Suppressor macrophage treated with lipopolysaccharide for 1 hour (primary cell): ENCODE measurements at regions not wholly inside any gene's neighbourhood (a gene's known extent, or its start where the extent isn't known, plus 50 kb on each side); places are given as distances from the start of the nearest gene placed in this dataset.
A peak's percentile ranks its signal among the peaks of the same experiment; 100 is the strongest.

Experiments used
- DNase-seq, 3 donors: peaks; one replicate each; pipeline ENCODE4 v3.0.0-alpha.2; 2020 to 2022

DNA sequence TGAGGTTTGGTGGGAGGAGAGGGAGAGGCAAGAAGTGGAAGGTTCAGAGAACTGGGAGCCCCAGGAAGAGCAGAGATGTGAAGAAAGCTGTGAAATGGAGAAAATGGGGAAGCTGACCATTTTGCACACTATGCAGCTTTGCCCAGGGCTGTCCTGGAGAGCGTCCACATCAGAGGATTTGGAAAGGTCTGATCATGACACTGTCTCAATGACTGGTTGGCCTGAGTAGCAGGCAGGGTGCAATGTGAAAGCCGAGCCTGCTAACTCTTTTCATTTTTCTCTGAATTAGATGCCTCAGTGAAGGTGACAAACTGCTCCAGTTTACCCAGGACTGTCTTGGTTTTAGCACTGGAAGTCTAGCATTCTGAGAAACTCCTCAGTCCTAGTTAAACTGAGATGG lies 330.1 kb upstream of the RPS6KA3 start:
- DNase-seq: no peak

- DNase-seq: peak; percentile 7 to 37 (median 7)
Observed at GRCh38 chrX:20595928-20596575, 329.3 kb upstream of the RPS6KA3 start.

DNA sequence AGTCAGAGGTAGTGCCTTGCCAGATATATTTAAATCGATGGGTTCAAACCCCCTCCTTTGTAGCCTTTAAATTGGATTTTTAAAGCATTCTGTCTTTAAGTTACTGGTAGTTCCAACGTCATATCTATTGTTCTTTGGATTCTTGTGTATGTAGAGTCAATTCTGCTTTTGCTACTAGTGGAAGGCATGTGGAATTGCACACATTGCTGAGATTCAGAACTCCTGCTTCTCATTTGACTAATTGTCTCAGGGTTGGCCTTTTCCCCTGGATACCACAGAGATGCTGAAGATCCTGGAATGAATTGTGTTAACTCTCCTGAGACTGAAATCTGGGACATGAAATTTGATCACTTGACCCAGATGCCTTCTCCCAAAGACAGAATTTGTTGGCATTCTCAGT lies 328.3 kb upstream of the RPS6KA3 start:
- DNase-seq: no peak

- DNase-seq: no peak
Observed at GRCh38 chrX:20593836-20594235, 327.1 kb upstream of the RPS6KA3 start.

GRCh38 chrX:20593402-20593801 lies 326.7 kb upstream of the RPS6KA3 start:
- DNase-seq: no peak

GRCh38 chrX:20591246-20591645 lies 324.5 kb upstream of the RPS6KA3 start:
- no peak for DNase-seq

DNA sequence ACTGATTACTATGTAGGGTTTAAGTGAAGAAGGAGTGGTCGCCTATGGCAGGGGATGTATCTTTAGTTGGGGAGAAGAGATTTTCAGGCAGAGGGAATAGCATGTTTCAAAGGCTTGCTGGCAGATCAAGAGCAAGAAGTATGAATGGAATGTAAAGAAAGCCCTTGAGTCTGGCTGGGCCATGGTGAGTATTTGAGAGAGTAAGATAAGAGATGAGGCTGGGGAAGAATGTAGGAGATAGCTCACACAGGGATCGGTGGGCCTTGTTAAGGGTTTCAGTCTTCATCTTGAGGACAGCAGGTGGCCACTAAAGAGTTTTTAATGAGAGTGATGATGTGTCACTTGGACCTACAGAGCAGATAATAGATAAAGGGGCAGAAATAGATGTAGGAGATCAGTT lies 319.1 kb upstream of the RPS6KA3 start:
- DNase-seq: no peak

DNA sequence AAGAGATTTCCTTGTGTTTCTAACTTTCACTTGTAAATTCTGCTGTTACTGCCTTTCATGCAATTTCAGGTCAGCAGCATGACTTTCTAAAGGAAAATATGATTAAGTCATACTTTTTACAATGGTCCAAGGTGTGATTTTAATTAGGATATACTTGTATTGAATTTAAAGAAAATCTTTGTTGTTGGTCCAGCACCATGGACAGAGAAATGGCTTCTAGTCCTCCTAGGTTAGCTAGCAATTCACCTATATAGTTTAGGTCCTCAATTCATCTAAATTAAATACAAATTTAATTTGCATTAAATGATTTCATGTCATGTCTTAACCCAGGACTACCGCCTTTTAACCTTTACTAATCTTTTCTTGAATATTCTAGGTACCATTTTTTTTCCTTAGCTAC lies 304.9 kb upstream of the RPS6KA3 start:
- DNase-seq: peak in 1 of 3 donors; percentile 1

DNA sequence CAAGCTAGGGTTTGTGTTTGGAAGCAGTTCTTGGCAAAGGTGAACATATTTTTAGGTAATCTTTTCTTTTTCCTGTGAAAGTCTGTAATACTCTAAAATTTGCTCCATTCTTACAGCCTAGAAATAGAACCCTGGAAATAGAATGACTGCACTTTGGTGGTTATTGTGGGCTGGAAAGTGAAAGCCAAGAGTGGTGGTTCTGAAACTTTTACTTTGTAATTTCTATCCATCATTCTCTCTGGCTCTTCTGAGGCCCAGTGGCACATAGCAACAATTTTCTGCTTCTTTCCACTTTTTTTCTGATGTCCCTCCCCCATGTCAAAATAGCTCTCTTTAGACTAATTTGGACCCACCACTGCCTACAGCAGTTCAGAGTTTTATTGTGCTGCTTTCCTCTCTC lies 300.4 kb upstream of the RPS6KA3 start:
- DNase-seq: no peak

DNA sequence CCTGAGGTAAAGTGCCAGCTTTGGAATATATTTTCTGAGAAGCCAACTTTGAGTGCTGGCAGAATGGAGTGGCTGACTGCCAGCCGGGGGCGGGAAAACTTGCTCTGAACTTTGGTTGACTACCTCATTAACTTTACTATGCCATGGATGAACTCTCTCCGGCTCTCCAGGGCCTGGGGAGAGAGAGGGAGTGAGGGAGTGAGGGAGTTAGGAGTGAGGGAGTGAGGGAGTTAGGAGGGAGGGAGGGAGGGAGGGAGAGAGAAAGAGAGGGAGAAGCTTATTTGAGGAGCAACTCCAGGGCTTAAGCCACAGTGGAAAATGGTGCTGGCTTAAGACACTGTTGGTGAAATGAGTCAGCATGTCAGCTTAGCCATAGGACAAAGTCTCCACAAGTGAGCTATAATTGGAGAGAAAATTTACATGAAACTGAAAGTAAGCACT lies 280.9 kb upstream of the RPS6KA3 start:
- no peak for DNase-seq

DNA sequence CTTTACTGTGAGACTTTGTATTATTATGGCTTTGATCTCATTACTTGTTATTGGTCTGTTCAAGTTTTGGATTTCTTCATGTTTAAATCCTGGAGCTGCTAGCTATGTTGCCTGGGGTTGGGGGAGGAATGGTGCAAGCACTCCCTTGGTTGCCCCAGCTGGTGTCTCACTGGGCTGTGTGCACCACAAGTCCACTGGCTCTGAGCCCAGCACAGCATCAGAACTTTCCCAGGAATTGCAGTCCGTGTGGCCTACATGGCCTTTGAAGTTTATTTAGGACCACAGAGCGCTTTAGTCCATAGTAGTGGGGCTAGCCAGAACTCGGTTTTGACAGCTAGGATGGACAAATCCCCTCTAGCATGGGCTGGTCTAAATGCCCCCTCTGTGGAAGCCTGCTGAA lies 278.8 kb upstream of the RPS6KA3 start:
- no peak for DNase-seq

DNA sequence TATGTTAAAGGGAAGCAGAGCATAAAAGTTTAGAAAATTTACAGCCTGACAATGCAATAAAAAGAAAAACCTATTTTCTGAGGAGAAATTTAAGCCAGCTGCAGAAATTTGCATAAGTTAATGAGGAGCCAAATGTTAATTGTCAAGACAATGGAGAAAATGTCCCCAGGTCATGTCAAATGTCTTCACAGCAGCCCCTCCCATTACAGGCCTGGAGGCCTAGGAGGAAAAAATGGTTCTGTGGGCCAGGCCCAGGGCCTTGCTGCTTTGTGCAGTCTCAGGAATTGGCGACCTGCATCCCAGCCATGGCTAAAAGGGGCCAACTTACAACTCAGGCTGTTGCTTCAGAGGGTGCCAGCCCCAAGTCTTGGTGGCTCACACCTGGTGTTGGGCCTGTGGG lies 275.4 kb upstream of the RPS6KA3 start:
- no peak for DNase-seq

- no peak for DNase-seq
Observed at GRCh38 chrX:20538974-20539373, 272.3 kb upstream of the RPS6KA3 start.

DNA sequence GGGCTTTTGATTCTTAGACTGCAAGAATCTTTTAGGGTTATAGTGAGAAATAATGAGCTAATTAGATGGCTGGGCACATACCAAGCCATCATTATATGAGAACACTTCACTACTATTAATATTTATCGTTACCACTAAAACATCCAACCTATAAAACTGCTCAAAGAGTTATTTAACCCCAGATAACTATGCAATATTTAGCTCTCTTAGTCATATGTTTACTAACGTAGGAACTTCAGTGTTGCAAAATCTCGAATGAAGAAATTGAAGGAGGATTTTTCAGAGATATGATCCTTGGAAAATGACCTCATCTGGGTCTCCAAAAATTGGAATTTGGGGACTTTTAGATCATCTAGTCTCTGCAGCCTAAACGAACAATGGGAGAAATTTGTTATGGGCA lies 265.0 kb upstream of the RPS6KA3 start:
- DNase-seq: peak; percentile 29 to 57 (median 46)

GRCh38 chrX:20530406-20530921 lies 263.8 kb upstream of the RPS6KA3 start:
- peak; percentile 56 to 64 (median 57) for DNase-seq

DNA sequence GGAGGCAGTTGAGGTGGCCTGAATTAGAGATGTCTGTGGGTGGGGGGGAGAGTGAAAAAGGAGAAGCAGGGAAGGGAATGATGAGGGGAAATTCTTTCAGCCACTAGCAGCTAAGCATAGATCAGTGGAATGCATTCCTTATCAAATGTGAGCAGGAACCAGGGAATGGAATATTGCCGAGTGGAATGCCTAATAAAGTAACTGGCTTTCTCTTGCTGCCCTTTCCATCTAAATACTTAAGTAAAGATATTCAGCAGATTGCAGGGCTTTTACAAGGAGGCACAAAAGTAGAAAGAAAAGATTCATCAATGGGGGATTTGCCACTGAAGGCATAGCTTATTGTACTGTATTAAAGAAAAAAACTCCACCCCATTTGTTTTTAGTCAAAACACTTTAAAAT lies 263.0 kb upstream of the RPS6KA3 start:
- DNase-seq: peak in 1 of 3 donors; percentile 31

DNA sequence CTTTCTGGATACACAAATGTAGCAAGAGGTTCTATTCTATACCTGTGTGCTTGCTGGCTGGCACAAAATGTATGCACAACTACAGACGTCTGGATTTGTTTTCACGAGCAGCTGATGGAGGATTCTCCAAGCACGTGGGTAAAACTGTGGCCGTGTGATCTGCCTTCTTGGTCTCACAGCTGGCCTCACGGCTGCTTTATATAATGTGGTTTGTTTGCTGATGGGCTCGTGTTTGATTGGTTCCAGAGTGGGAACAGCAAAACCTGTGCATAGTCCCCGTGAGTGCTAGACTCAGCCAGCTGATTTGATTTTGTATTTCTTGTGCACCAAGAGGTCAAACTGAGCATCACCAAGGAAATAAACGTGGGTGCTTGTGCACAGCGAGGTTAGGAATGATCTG lies 262.6 kb upstream of the RPS6KA3 start:
- no peak for DNase-seq

GRCh38 chrX:20527558-20528011 lies 260.9 kb upstream of the RPS6KA3 start:
- peak in 2 of 3 donors; percentile 36 to 64 for DNase-seq

GRCh38 chrX:20527041-20527440 lies 260.3 kb upstream of the RPS6KA3 start:
- DNase-seq: no peak

DNA sequence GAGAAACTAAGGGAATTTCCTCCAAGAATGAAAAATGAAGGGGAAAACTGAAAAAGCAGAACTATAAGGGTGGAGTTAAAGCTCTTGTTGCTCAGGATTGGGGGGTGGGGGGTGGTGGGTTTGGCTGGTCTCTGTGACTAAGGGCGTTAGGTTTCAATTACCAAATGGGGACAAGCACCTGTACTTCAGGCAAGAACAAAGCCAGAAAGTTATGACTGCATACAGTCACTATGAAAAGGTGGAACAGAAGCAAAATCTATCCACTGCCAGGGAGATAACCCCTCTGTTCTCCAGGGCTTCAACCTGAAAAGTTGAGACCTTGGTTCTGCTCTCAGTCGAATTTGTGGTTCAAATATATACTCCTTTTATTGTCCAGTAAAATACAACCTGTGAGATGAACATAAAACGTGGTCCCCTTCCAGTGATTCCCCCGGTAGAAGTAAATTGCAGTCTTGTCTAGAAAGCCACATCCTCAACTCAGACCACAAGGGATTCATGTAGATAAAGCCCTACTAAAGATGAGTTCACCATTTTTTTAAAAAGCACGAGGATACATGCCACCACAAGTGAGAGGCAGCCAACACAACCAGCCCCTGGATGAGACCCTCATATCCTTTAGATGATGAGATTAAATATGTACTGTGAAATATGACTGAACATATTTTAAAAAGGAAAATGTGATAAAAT lies 257.1 kb upstream of the RPS6KA3 start:
- peak; percentile 24 to 41 (median 39) for DNase-seq

DNA sequence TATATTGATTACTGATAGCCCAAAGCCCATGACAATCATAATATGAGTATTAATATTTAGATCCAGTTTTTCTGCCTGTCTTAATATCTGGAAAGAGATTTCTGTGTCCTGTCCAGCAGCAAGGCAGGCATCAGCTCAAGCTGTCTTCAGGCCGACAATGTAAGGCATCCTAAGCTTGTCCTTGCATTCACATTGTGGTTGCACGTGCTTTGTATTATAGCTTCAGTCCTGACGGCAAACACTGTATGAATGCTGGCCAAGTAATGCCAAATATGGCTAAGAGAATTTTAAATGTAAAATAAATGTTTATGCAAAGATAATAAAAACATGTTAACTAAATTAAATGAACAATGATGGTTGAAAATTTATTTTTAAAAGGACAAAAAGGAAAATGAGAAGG lies 255.7 kb upstream of the RPS6KA3 start:
- no peak for DNase-seq

- DNase-seq: peak; percentile 39 to 63 (median 56)
Observed at GRCh38 chrX:20521222-20521621, 254.5 kb upstream of the RPS6KA3 start.

DNA sequence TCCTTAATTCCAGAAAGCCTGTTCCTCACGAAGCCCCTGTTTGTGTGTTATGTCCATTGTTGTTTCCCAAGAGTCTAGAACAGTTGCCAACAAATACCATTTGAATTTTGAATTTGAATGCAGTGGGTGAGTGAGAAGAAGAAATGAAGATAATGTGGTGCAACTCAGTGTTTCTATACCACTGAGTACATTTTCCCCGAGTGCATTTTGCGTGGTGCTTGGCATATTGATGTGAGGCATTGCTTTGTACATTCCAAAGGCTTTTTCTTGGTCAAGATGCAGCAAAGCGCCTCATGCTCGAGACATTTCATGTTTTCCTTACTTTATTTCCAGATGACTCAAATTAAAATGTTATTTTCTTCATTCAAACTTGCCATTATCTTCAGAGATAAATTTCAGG lies 253.1 kb upstream of the RPS6KA3 start:
- DNase-seq: no peak

GRCh38 chrX:20519146-20519545 lies 252.4 kb upstream of the RPS6KA3 start:
- DNase-seq: no peak
